H1 (cell line): ENCODE measurements at regions not wholly inside any gene's neighbourhood (a gene's known extent, or its start where the extent isn't known, plus 50 kb on each side); places are given as distances from the start of the nearest gene placed in this dataset.

Experiments used
- CTCF ChIA-PET: fragments of 300-600 bp; sonication (Branson Sonifier 250); formaldehyde crosslinking; loops from one replicate; lab custom pipeline; 2021; ENCODE audit not compliant: partially characterized antibody; lab: Charles Lee
- POLR2A ChIA-PET: fragments of 300-600 bp; sonication (Branson Sonifier 250); formaldehyde crosslinking; loops from one replicate; lab custom pipeline; 2021; ENCODE audit warnings: inconsistent platforms; ENCODE audit not compliant: partially characterized antibody; lab: Charles Lee
- DNase-seq, 2 experiments: peaks; one replicate each; pipeline versions ENCODE4 v3.0.0 to v3.0.0-alpha.2; 2010 to 2022; ENCODE audit warnings: low spot score in 2 of 2, low read depth in 1 of 2, mixed read lengths in 1 of 2
- FAIRE-seq: peaks from 2 replicates; lab custom pipeline; 2011; peaks lifted over from hg19 to GRCh38; lab: Jason Lieb, UNC
- H2AFZ ChIP-seq: 2 replicates; pipeline ENCODE4 v1.8.1; 2012; ENCODE audit warnings: low read length, inconsistent platforms
- H2AK5ac ChIP-seq: 2 replicates; pipeline ENCODE4 v1.6.1; 2013; ENCODE audit warnings: low read depth, low read length
- H2BK120ac ChIP-seq: replicated peaks from 2 replicates; pipeline ENCODE3; 2013; ENCODE audit warnings: low read depth, low read length, inconsistent platforms
- H2BK12ac ChIP-seq: 2 replicates; pipeline ENCODE4 v1.6.1; 2013; ENCODE audit warnings: low read depth, low read length
- H2BK15ac ChIP-seq: 2 replicates; pipeline ENCODE4 v1.6.1; 2013; ENCODE audit warnings: low read length
- H2BK20ac ChIP-seq: 2 replicates; pipeline ENCODE4 v1.6.1; 2013; ENCODE audit warnings: low read length
- H2BK5ac ChIP-seq: 2 replicates; pipeline ENCODE4 v1.6.1; 2013; ENCODE audit warnings: low read depth, low read length
- H3K14ac ChIP-seq: 2 replicates; pipeline ENCODE4 v1.6.1; 2013; ENCODE audit warnings: inconsistent platforms; ENCODE audit not compliant: insufficient read length
- H3K18ac ChIP-seq: 2 replicates; pipeline ENCODE4 v1.6.1; 2013; ENCODE audit warnings: low read length; ENCODE audit errors: extremely low read depth
- H3K23ac ChIP-seq: 2 replicates; pipeline ENCODE4 v1.6.1; 2013; ENCODE audit warnings: inconsistent platforms; ENCODE audit not compliant: insufficient read length
- H3K23me2 ChIP-seq: 2 replicates; pipeline ENCODE4 v1.6.1; 2013; ENCODE audit warnings: low read depth, low read length
- H3K27ac ChIP-seq: 2 replicates; pipeline ENCODE4 v1.6.1; 2011; ENCODE audit warnings: low read depth, low read length, inconsistent platforms
- H3K27me3 ChIP-seq, 4 experiments: replicated peaks in 1 of 4; 1 replicate in 1 of 4; 2 replicates in 3 of 4; pipeline versions ENCODE4 v1.6.1 to v1.8.1; 2011 to 2013; ENCODE audit warnings: low read length in 3 of 4, mild to moderate bottlenecking in 3 of 4, inconsistent platforms in 2 of 4, mixed read lengths in 2 of 4, moderate library complexity in 1 of 4; ENCODE audit not compliant: control insufficient read depth in 3 of 4, insufficient read depth in 3 of 4; ENCODE audit errors: extremely low read depth in 1 of 4
- H3K36me3 ChIP-seq, 4 experiments: 2 replicates each; pipeline versions ENCODE4 v1.6.1 to v1.8.1; 2011 to 2013; ENCODE audit warnings: mild to moderate bottlenecking in 4 of 4, low read length in 3 of 4, moderate library complexity in 2 of 4, control low read depth in 1 of 4, inconsistent platforms in 1 of 4; ENCODE audit not compliant: insufficient read depth in 4 of 4, control insufficient read depth in 2 of 4
- H3K4ac ChIP-seq: replicated peaks from 2 replicates; pipeline ENCODE3; 2013; ENCODE audit warnings: low read length, low read depth, mixed read lengths, inconsistent platforms; ENCODE audit not compliant: insufficient read length
- H3K4me1 ChIP-seq, 4 experiments: replicated peaks in 1 of 4; 1 replicate in 1 of 4; 2 replicates in 3 of 4; pipeline versions ENCODE4 v1.6.1 to v1.8.1; 2011 to 2013; ENCODE audit warnings: low read length in 3 of 4, inconsistent platforms in 2 of 4, mixed read lengths in 1 of 4; ENCODE audit not compliant: insufficient read depth in 4 of 4, control insufficient read depth in 3 of 4
- H3K4me2 ChIP-seq, 2 experiments: 2 replicates each; pipeline versions ENCODE4 v1.6.1 to v1.8.1; 2011 to 2013; ENCODE audit warnings: low read depth in 2 of 2, low read length in 2 of 2, control low read depth in 1 of 2, inconsistent platforms in 1 of 2, mild to moderate bottlenecking in 1 of 2; ENCODE audit not compliant: insufficient read depth in 1 of 2
- H3K4me3 ChIP-seq, 4 experiments: fragments of 200-600, 300-600 bp in 1 of 4; sonication (generic), shearing (Covaris generic), sonication (Bioruptor Twin) in 1 of 4; 2 replicates each; pipeline versions ENCODE4 v1.5.1 to v1.8.1; 2011 to 2016; ENCODE audit warnings: low read length in 4 of 4, low read depth in 3 of 4, control low read depth in 2 of 4, inconsistent platforms in 2 of 4, mild to moderate bottlenecking in 2 of 4, mixed read lengths in 1 of 4, moderate library complexity in 1 of 4; ENCODE audit not compliant: insufficient read depth in 2 of 4; ENCODE audit errors: extremely low read depth in 1 of 4
- H3K56ac ChIP-seq: replicated peaks from 2 replicates; pipeline ENCODE3; 2013; ENCODE audit warnings: low read depth, mild to moderate bottlenecking, mixed read lengths, low read length, inconsistent platforms; ENCODE audit not compliant: insufficient read length
- H3K79me1 ChIP-seq: 2 replicates; pipeline ENCODE4 v1.6.1; 2013; ENCODE audit warnings: low read depth, low read length, control low read depth
- H3K79me2 ChIP-seq, 2 experiments: 2 replicates each; pipeline versions ENCODE4 v1.6.1 to v1.8.1; 2012 to 2013; ENCODE audit warnings: low read length in 2 of 2, mild to moderate bottlenecking in 2 of 2, inconsistent platforms in 1 of 2; ENCODE audit not compliant: insufficient read depth in 2 of 2, control insufficient read depth in 1 of 2
- H3K9ac ChIP-seq, 4 experiments: replicated peaks in 1 of 4; 1 replicate in 1 of 4; 2 replicates in 3 of 4; pipeline versions ENCODE4 v1.6.1 to v1.8.1; 2011 to 2013; ENCODE audit warnings: low read depth in 3 of 4, low read length in 3 of 4, control low read depth in 2 of 4, mild to moderate bottlenecking in 2 of 4, moderate library complexity in 2 of 4, inconsistent platforms in 1 of 4; ENCODE audit errors: extremely low read depth in 1 of 4
- H3K9me3 ChIP-seq, 2 experiments: 2 replicates each; pipeline versions ENCODE4 v1.6.1 to v1.8.1; 2012 to 2013; ENCODE audit warnings: mild to moderate bottlenecking in 2 of 2, moderate library complexity in 2 of 2, control low read depth in 1 of 2, inconsistent platforms in 1 of 2, low read depth in 1 of 2, low read length in 1 of 2, mixed read lengths in 1 of 2; ENCODE audit not compliant: insufficient read depth in 2 of 2
- H4K20me1 ChIP-seq, 2 experiments: replicated peaks in 1 of 2; 2 replicates each; pipeline versions ENCODE3 to v1.8.1; 2011 to 2013; ENCODE audit warnings: inconsistent platforms in 2 of 2, low read length in 2 of 2, mild to moderate bottlenecking in 1 of 2; ENCODE audit not compliant: insufficient read depth in 2 of 2, control insufficient read depth in 1 of 2
- H4K5ac ChIP-seq: 2 replicates; pipeline ENCODE4 v1.6.1; 2013; ENCODE audit warnings: low read length, low read depth, mixed read lengths, inconsistent platforms; ENCODE audit not compliant: insufficient read length
- H4K8ac ChIP-seq: 2 replicates; pipeline ENCODE4 v1.8.0; 2013; ENCODE audit warnings: mild to moderate bottlenecking, moderate library complexity, low read length, inconsistent platforms; ENCODE audit not compliant: insufficient read depth; ENCODE audit errors: extremely low read depth
- H4K91ac ChIP-seq: replicated peaks from 2 replicates; pipeline ENCODE3; 2013; ENCODE audit warnings: low read length, mixed read lengths, inconsistent platforms; ENCODE audit not compliant: insufficient read length
- CREB1 ChIP-seq: IDR thresholded peaks from 2 replicates; pipeline ENCODE4 v1.6.1; 2012; ENCODE audit warnings: inconsistent platforms
- WGBS, 2 experiments: shearing (Covaris generic) in 1 of 2; methylation state at CpG; one replicate each; pipeline versions ENCODE4 v1.1.6 to v1.1.7; 2013 to 2015; ENCODE audit warnings: low lambda C conversion rate in 2 of 2, mixed read lengths in 2 of 2, inconsistent platforms in 1 of 2, low coverage in 1 of 2, missing lambda C conversion rate in 1 of 2; ENCODE audit not compliant: insufficient replicate concordance in 2 of 2, insufficient coverage in 1 of 2, insufficient read length in 1 of 2; ENCODE audit errors: extremely low coverage in 1 of 2, missing lambda C conversion rate in 1 of 2; 5-methylcytosine and 5-hydroxymethylcytosine counted together

DNA sequence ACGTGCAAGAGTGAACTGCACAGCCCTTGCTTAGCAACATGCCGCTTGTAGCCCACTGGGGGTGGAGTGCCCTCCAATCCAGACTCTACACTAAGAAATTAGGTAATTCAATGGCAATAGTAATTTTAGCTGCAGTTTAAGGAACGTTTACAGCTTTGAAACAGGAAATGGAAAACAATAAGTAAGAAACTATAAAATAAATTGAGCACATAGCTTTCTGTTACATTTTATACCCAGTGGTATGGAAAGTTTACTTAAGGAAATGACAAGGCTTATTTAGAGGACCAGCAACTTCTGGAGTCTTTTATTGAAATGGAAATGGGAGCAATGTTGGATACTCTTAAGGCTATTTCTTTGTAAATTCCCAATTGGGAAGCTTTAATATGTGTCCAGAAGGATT is 373.2 kb downstream of the KCNRG start:
- H2BK20ac ChIP-seq, result no peak overlapping the region
- no peaks in the 10 kb centered on the region for H3K79me1 ChIP-seq
- no peak for FAIRE-seq
- no peaks in the 10 kb centered on the region for H4K20me1 ChIP-seq
- no peak for TF ChIP-seq CREB1
- H2BK120ac ChIP-seq, result no peak overlapping the region
- no peak overlapping the region for H3K9ac ChIP-seq
- H3K23ac ChIP-seq, result no peak overlapping the region
- no peak overlapping the region for H4K5ac ChIP-seq
- H3K14ac ChIP-seq, result no peak overlapping the region
- no peak overlapping the region for H4K91ac ChIP-seq
- CTCF ChIA-PET, result interaction anchor here (1.1 to 4.0 kb wide), 3 partner anchors 12 to 25 kb away, joined by 3 to 31 read pairs (median 5); no protein-coding TSS in a partner anchor
- H3K9me3 ChIP-seq, result no peaks in the 10 kb centered on the region
- H3K18ac ChIP-seq, result no peak overlapping the region
- H3K27me3 ChIP-seq, result no peaks in the 10 kb centered on the region
- no peaks in the 10 kb centered on the region for H3K79me2 ChIP-seq
- no peak overlapping the region for H2AFZ ChIP-seq
- no peaks in the 10 kb centered on the region for H3K23me2 ChIP-seq
- DNase-seq, result no peak
- H3K4ac ChIP-seq, result no peak overlapping the region
- no peak overlapping the region for H3K56ac ChIP-seq
- no peak overlapping the region for H4K8ac ChIP-seq
- no peak overlapping the region for H3K4me2 ChIP-seq
- no peak overlapping the region for H3K27ac ChIP-seq
- H2AK5ac ChIP-seq, result no peak overlapping the region
- no peaks in the 10 kb centered on the region for H3K36me3 ChIP-seq
- H3K4me3 ChIP-seq, result no peak overlapping the region
- no peak overlapping the region for H2BK15ac ChIP-seq
- peaks cover 3 to 14% (median 11%) of the 10 kb centered on the region in 4 experiments; a peak in 5 of 7 replicates for H3K4me1 ChIP-seq
- POLR2A ChIA-PET, result no interaction called here
- WGBS, 2 experiments, result 82% methylated on average over 3 of the region's 3 CpGs; no CpG with 5 or more reads in 1 of the 2 experiments
- no peak overlapping the region for H2BK5ac ChIP-seq
- no peak overlapping the region for H2BK12ac ChIP-seq
